ENCODE measurements at regions not wholly inside any gene's neighbourhood (a gene's known extent, or its start where the extent isn't known, plus 50 kb on each side); places are given as distances from the start of the nearest gene placed in this dataset.

DNA sequence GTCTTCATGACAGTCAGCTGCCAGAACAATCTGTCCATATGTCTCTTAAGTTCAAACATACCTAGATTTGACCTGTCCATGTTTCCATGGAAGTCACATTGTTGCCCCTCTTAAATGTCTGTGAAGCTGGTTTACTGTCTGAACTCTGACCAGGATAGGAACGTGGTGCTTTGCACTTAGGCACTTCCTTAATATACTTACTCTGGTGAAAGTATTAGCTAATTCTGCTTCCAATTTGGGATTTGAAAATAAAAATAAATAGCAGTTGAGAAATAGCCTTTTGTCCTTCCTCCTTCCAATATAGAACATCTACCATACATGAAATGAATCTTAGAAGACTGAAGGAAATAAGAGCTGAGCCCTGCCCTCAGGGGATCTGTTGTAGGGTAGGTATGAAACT is 524.5 kb upstream of the CLINT1 start:
- TF ChIP-seq, protein P1, sequence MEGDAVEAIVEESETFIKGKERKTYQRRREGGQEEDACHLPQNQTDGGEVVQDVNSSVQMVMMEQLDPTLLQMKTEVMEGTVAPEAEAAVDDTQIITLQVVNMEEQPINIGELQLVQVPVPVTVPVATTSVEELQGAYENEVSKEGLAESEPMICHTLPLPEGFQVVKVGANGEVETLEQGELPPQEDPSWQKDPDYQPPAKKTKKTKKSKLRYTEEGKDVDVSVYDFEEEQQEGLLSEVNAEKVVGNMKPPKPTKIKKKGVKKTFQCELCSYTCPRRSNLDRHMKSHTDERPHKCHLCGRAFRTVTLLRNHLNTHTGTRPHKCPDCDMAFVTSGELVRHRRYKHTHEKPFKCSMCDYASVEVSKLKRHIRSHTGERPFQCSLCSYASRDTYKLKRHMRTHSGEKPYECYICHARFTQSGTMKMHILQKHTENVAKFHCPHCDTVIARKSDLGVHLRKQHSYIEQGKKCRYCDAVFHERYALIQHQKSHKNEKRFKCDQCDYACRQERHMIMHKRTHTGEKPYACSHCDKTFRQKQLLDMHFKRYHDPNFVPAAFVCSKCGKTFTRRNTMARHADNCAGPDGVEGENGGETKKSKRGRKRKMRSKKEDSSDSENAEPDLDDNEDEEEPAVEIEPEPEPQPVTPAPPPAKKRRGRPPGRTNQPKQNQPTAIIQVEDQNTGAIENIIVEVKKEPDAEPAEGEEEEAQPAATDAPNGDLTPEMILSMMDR (IDR thresholded peaks at IDR 0.05; ENCODE audit: poor library complexity): no peak
- no peak for TF ChIP-seq EZH2 (IDR thresholded peaks at IDR 0.05; ENCODE audit: borderline replicate concordance)
